H9 (cell line): ENCODE measurements at regions not wholly inside any gene's neighbourhood (a gene's known extent, or its start where the extent isn't known, plus 50 kb on each side); places are given as distances from the start of the nearest gene placed in this dataset.
"Not testable (repeated sequence)": the region's sequence is repeated elsewhere in the genome, so short reads cannot be mapped to it uniquely, and the experiment has no call there.

Experiments
- DNase-seq: peaks from one replicate; pipeline ENCODE4 v3.0.0-alpha.2; 2017
- H2AFZ ChIP-seq: one replicate; pipeline ENCODE4 v1.6.1; 2013; ENCODE audit warnings: mild to moderate bottlenecking, low read length, control low read depth, moderate library complexity
- H2AK5ac ChIP-seq: 2 replicates; pipeline ENCODE4 v1.6.1; 2013; ENCODE audit warnings: low read length, control low read depth, mixed read lengths; ENCODE audit not compliant: insufficient read length
- H2BK120ac ChIP-seq: one replicate; pipeline ENCODE4 v1.6.1; 2013; ENCODE audit warnings: low read depth, mild to moderate bottlenecking, low read length, control low read depth, inconsistent platforms; ENCODE audit not compliant: poor library complexity, severe bottlenecking
- H2BK12ac ChIP-seq: 2 replicates; pipeline ENCODE4 v1.6.1; 2013; ENCODE audit warnings: low read length, control low read depth, mixed read lengths, low read depth; ENCODE audit not compliant: insufficient read length
- H2BK15ac ChIP-seq: 2 replicates; pipeline ENCODE4 v1.6.1; 2013; ENCODE audit warnings: low read depth, low read length, control low read depth
- H2BK20ac ChIP-seq: one replicate; pipeline ENCODE4 v1.6.1; 2013; ENCODE audit warnings: low read depth, mild to moderate bottlenecking, low read length, control low read depth, inconsistent platforms; ENCODE audit not compliant: poor library complexity, severe bottlenecking
- H2BK5ac ChIP-seq: 2 replicates; pipeline ENCODE4 v1.6.1; 2013; ENCODE audit warnings: low read length, control low read depth, mixed read lengths; ENCODE audit not compliant: insufficient read length
- H3K14ac ChIP-seq: 2 replicates; pipeline ENCODE4 v1.6.1; 2013; ENCODE audit warnings: low read length, control low read depth; ENCODE audit not compliant: insufficient read depth
- H3K18ac ChIP-seq: 2 replicates; pipeline ENCODE4 v1.6.1; 2013; ENCODE audit warnings: low read depth, mild to moderate bottlenecking, mixed read lengths, low read length, control low read depth; ENCODE audit not compliant: insufficient read length
- H3K23ac ChIP-seq: 2 replicates; pipeline ENCODE4 v1.6.1; 2013; ENCODE audit warnings: low read length, control low read depth, mixed read lengths, low read depth; ENCODE audit not compliant: insufficient read length
- H3K23me2 ChIP-seq: 2 replicates; pipeline ENCODE4 v1.6.1; 2013; ENCODE audit warnings: low read depth, mild to moderate bottlenecking, mixed read lengths, low read length, control low read depth; ENCODE audit not compliant: insufficient read length, poor library complexity, severe bottlenecking
- H3K27ac ChIP-seq: 2 replicates; pipeline ENCODE4 v1.5.1; 2013; ENCODE audit warnings: low read length, control low read depth, mixed read lengths, low read depth; ENCODE audit not compliant: insufficient read length
- H3K27me3 ChIP-seq: 2 replicates; pipeline ENCODE4 v1.6.1; 2013; ENCODE audit warnings: low read length, control low read depth, inconsistent platforms; ENCODE audit not compliant: insufficient read depth
- H3K4ac ChIP-seq: 2 replicates; pipeline ENCODE4 v1.6.1; 2013; ENCODE audit warnings: low read depth, mild to moderate bottlenecking, control low read depth, inconsistent platforms, low read length, moderate library complexity
- H3K4me1 ChIP-seq: 2 replicates; pipeline ENCODE4 v1.6.1; 2013; ENCODE audit warnings: low read length, control low read depth, inconsistent platforms; ENCODE audit not compliant: insufficient read depth
- H3K4me2 ChIP-seq: 2 replicates; pipeline ENCODE4 v1.6.1; 2013; ENCODE audit warnings: low read length, control low read depth, mixed read lengths; ENCODE audit not compliant: insufficient read length, insufficient read depth
- H3K56ac ChIP-seq: 2 replicates; pipeline ENCODE4 v1.6.1; 2013; ENCODE audit warnings: low read depth, mild to moderate bottlenecking, mixed read lengths, low read length, control low read depth; ENCODE audit not compliant: insufficient read length
- H3K79me1 ChIP-seq: 2 replicates; pipeline ENCODE4 v1.6.1; 2013; ENCODE audit warnings: low read depth, mild to moderate bottlenecking, moderate library complexity, low read length, control low read depth, inconsistent platforms; ENCODE audit not compliant: insufficient read depth, poor library complexity, severe bottlenecking
- H3K79me2 ChIP-seq: 2 replicates; pipeline ENCODE4 v1.6.1; 2013; ENCODE audit warnings: low read length, control low read depth, inconsistent platforms; ENCODE audit not compliant: insufficient read depth
- H3K9ac ChIP-seq: 2 replicates; pipeline ENCODE4 v1.6.1; 2013; ENCODE audit warnings: low read length, control low read depth, mixed read lengths; ENCODE audit not compliant: insufficient read length; ENCODE audit errors: extremely low read depth
- H3K9me3 ChIP-seq: one replicate; pipeline ENCODE4 v1.6.1; 2013; ENCODE audit warnings: low read depth, low read length, inconsistent platforms; ENCODE audit not compliant: control insufficient read depth
- H3T11ph ChIP-seq: one replicate; pipeline ENCODE4 v1.6.1; 2013; ENCODE audit warnings: mild to moderate bottlenecking, low read length, control low read depth, inconsistent platforms
- H4K20me1 ChIP-seq: one replicate; pipeline ENCODE4 v1.6.1; 2013; ENCODE audit not compliant: control insufficient read depth, insufficient read length, insufficient read depth
- H4K5ac ChIP-seq: 2 replicates; pipeline ENCODE4 v1.6.1; 2013; ENCODE audit warnings: low read depth, mild to moderate bottlenecking, mixed read lengths, low read length, control low read depth; ENCODE audit not compliant: insufficient read length
- H4K8ac ChIP-seq: replicated peaks from 2 replicates; pipeline ENCODE4 v1.6.1; 2013; ENCODE audit warnings: low read length, control low read depth, mixed read lengths, low read depth; ENCODE audit not compliant: insufficient read length
- H4K91ac ChIP-seq: 2 replicates; pipeline ENCODE4 v1.6.1; 2013; ENCODE audit warnings: low read depth, mild to moderate bottlenecking, moderate library complexity, mixed read lengths, low read length, control low read depth; ENCODE audit not compliant: insufficient read length
- H3K27ac Mint-ChIP-seq, 3 experiments: 2 replicates in 2 of 3; 3 replicates in 1 of 3; pipeline ENCODE4 v1.8.0; 2020 to 2021; ENCODE audit warnings: mixed read lengths in 3 of 3, mild to moderate bottlenecking in 1 of 3, moderate library complexity in 1 of 3
- H3K27me3 Mint-ChIP-seq: 2 replicates; pipeline ENCODE4 v1.8.0; 2021; ENCODE audit warnings: low read depth, mild to moderate bottlenecking, moderate library complexity, mixed read lengths
- H3K36me3 Mint-ChIP-seq, 3 experiments: 2 replicates in 2 of 3; 3 replicates in 1 of 3; pipeline ENCODE4 v1.8.0; 2020 to 2021; ENCODE audit warnings: low read depth in 3 of 3, mixed read lengths in 3 of 3; ENCODE audit not compliant: insufficient read depth in 1 of 3
- H3K4me1 Mint-ChIP-seq, 2 experiments: 2 replicates each; pipeline ENCODE4 v1.8.0; 2020; ENCODE audit warnings: mixed read lengths in 2 of 2
- H3K4me3 Mint-ChIP-seq, 2 experiments: 2 replicates in 1 of 2; 3 replicates in 1 of 2; pipeline ENCODE4 v1.8.0; 2020 to 2021; ENCODE audit warnings: mild to moderate bottlenecking in 2 of 2, mixed read lengths in 2 of 2, moderate library complexity in 1 of 2
- H3K9me3 Mint-ChIP-seq, 2 experiments: 2 replicates in 1 of 2; 3 replicates in 1 of 2; pipeline ENCODE4 v1.8.0; 2020; ENCODE audit warnings: mild to moderate bottlenecking in 2 of 2, mixed read lengths in 2 of 2, moderate library complexity in 1 of 2
- WGBS: extraction: QIAGEN DNeasy Blood & Tissue Kit; methylation state at CpG from one replicate; pipeline ENCODE4 v1.1.7; 2013; ENCODE audit warnings: missing lambda C conversion rate, low lambda C conversion rate, mixed read lengths; ENCODE audit not compliant: insufficient read length; ENCODE audit errors: extremely low coverage; 5-methylcytosine and 5-hydroxymethylcytosine counted together
- TF ChIP-seq, protein P1 (sequence below): fragments of 200-600 bp; sonication (generic); conservative IDR thresholded peaks from 3 replicates; pipeline ENCODE4 v1.8.0; 2021; ENCODE audit warnings: antibody characterized with exemption, mild to moderate bottlenecking

DNA sequence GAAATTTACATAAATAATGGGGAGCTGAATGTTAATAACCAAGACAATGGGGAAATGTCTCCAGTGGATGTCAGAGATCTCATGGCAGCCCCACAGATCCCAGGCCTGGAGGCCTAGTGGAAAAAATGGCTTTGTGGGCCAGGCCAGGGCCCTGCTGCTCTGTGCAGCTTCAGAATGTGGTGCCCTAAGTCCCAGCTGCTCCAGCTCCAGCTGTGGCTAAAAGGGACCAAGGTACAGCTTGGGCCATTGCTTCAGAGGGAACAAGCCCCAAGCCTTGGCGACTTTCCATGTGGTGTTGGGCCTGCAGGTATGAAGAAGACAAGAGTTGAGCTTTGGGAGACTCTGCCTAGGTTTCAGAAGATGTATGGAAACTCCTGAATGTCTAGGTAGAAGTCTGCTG lies 658.2 kb downstream of the NUP35 start:
- no peak overlapping the region for H3K9ac ChIP-seq
- H3K27ac ChIP-seq = no peak overlapping the region
- H3K36me3 Mint-ChIP-seq = no peaks in the 10 kb centered on the region
- no peak overlapping the region for H3K18ac ChIP-seq
- H3K4me2 ChIP-seq = no peak overlapping the region
- no peaks in the 10 kb centered on the region for H3K79me1 ChIP-seq
- H4K8ac ChIP-seq = no peak overlapping the region
- H2BK15ac ChIP-seq = no peak overlapping the region
- H3K79me2 ChIP-seq = no peaks in the 10 kb centered on the region
- H3T11ph ChIP-seq = no peak overlapping the region
- H3K23me2 ChIP-seq = no peaks in the 10 kb centered on the region
- H3K9me3 Mint-ChIP-seq = no peaks in the 10 kb centered on the region; a peak in 1 of 5 replicates
- no peak overlapping the region for H2AK5ac ChIP-seq
- H3K9me3 ChIP-seq = no peaks in the 10 kb centered on the region
- no peak overlapping the region for H2BK12ac ChIP-seq
- no peaks in the 10 kb centered on the region for H4K20me1 ChIP-seq
- H3K27me3 Mint-ChIP-seq = no peaks in the 10 kb centered on the region
- TF ChIP-seq, protein P1, sequence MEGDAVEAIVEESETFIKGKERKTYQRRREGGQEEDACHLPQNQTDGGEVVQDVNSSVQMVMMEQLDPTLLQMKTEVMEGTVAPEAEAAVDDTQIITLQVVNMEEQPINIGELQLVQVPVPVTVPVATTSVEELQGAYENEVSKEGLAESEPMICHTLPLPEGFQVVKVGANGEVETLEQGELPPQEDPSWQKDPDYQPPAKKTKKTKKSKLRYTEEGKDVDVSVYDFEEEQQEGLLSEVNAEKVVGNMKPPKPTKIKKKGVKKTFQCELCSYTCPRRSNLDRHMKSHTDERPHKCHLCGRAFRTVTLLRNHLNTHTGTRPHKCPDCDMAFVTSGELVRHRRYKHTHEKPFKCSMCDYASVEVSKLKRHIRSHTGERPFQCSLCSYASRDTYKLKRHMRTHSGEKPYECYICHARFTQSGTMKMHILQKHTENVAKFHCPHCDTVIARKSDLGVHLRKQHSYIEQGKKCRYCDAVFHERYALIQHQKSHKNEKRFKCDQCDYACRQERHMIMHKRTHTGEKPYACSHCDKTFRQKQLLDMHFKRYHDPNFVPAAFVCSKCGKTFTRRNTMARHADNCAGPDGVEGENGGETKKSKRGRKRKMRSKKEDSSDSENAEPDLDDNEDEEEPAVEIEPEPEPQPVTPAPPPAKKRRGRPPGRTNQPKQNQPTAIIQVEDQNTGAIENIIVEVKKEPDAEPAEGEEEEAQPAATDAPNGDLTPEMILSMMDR = no peak
- no peaks in the 10 kb centered on the region for H3K4me1 Mint-ChIP-seq
- no peak overlapping the region for H2BK5ac ChIP-seq
- H3K27ac Mint-ChIP-seq = no peak overlapping the region
- H3K23ac ChIP-seq = no peak overlapping the region
- no CpG with 5 or more reads among the region's 1 CpG for WGBS
- H3K4me1 ChIP-seq = no peaks in the 10 kb centered on the region
- no peaks in the 10 kb centered on the region for H3K27me3 ChIP-seq
- no peak overlapping the region for H3K14ac ChIP-seq
- no peak overlapping the region for H2BK120ac ChIP-seq
- no peak overlapping the region for H3K56ac ChIP-seq
- no peak overlapping the region for H2AFZ ChIP-seq
- H4K91ac ChIP-seq = no peak overlapping the region
- H3K4me3 Mint-ChIP-seq = no peak overlapping the region
- H4K5ac ChIP-seq = no peak overlapping the region
- H3K4ac ChIP-seq = no peak overlapping the region
- H2BK20ac ChIP-seq = no peak overlapping the region
- no peak for DNase-seq

DNA sequence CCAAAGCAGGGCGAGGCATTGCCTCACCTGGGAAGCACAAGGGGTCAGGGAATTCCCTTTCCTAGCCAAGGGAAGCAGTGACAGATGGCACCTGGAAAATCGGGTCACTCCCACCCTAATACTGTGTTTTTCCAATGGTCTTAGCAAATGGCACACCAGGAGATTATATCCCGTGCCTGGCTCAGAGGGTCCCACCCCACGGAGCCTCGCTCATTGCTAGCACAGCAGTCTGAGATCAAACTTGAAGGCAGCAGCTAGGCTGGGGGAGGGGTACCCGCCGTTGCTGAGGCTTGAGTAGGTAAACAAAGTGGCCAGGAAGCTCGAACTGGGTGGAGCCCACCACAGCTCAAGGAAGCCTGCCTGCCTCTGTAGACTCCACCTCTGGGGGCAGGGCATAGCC lies 664.6 kb downstream of the NUP35 start:
- not testable (repeated sequence) for H2BK15ac ChIP-seq, H3K14ac ChIP-seq, DNase-seq, H4K5ac ChIP-seq, H4K91ac ChIP-seq, H3K9me3 ChIP-seq, H3K4me1 Mint-ChIP-seq, H3K18ac ChIP-seq, H3K23me2 ChIP-seq, H2AFZ ChIP-seq, H3K27ac Mint-ChIP-seq, H2BK12ac ChIP-seq, H3K27me3 Mint-ChIP-seq, H2AK5ac ChIP-seq, H3K9ac ChIP-seq, H3K56ac ChIP-seq, H3K79me2 ChIP-seq, H3K4me3 Mint-ChIP-seq, H3K27me3 ChIP-seq, H3K79me1 ChIP-seq, H4K8ac ChIP-seq, H3K4ac ChIP-seq, H3K23ac ChIP-seq, H4K20me1 ChIP-seq, H3K4me1 ChIP-seq, H2BK120ac ChIP-seq, H2BK5ac ChIP-seq, H3T11ph ChIP-seq, H3K4me2 ChIP-seq, H2BK20ac ChIP-seq, H3K27ac ChIP-seq
- Mint-ChIP-seq H3K9me3 (peaks cover 47 to 52% of the 10 kb centered on the region in 2 experiments), H3K36me3 (peaks cover 19 to 44% (median 32%) of the 10 kb centered on the region in 3 experiments)
- no CpG with 5 or more reads among the region's 8 CpGs for WGBS
